Keratinocyte (primary cell): ENCODE measurements at regions not wholly inside any gene's neighbourhood (a gene's known extent, or its start where the extent isn't known, plus 50 kb on each side); places are given as distances from the start of the nearest gene placed in this dataset.

Experiments
- DNase-seq: peaks from one replicate; pipeline ENCODE4 v3.0.0-alpha.2; 2011; ENCODE audit warnings: low read depth, missing footprints, low spot score
- FAIRE-seq: peaks from 2 replicates; lab custom pipeline; 2011; peaks lifted over from hg19 to GRCh38; lab: Jason Lieb, UNC
- H2AFZ ChIP-seq: 2 replicates; pipeline ENCODE4 v1.6.0; 2012; ENCODE audit warnings: low read length, control low read depth, inconsistent platforms; ENCODE audit not compliant: control insufficient read depth
- H3K27ac ChIP-seq: 2 replicates; pipeline ENCODE4 v1.5.1; 2011; ENCODE audit warnings: low read length; ENCODE audit not compliant: control insufficient read depth, insufficient read depth
- H3K27me3 ChIP-seq: 3 replicates; pipeline ENCODE4 v1.6.0; 2011; ENCODE audit warnings: low read length; ENCODE audit not compliant: control insufficient read depth, insufficient read depth; ENCODE audit errors: extremely low read depth
- H3K36me3 ChIP-seq, 2 experiments: 2 replicates in 1 of 2; 3 replicates in 1 of 2; pipeline ENCODE4 v1.5.1; 2011; ENCODE audit warnings: low read length in 2 of 2, mild to moderate bottlenecking in 1 of 2; ENCODE audit not compliant: control insufficient read depth in 2 of 2, insufficient read depth in 2 of 2; ENCODE audit errors: extremely low read depth in 1 of 2
- H3K4me1 ChIP-seq: 3 replicates; pipeline ENCODE4 v1.5.1; 2011; ENCODE audit warnings: low read length; ENCODE audit not compliant: control insufficient read depth, insufficient read depth; ENCODE audit errors: extremely low read depth
- H3K4me2 ChIP-seq: 3 replicates; pipeline ENCODE4 v1.6.0; 2011; ENCODE audit warnings: low read depth, low read length; ENCODE audit not compliant: control insufficient read depth, insufficient read depth; ENCODE audit errors: extremely low read depth
- H3K4me3 ChIP-seq, 3 experiments: fragments of 200-600 bp in 1 of 3; sonication (generic) in 1 of 3; 2 replicates in 2 of 3; 3 replicates in 1 of 3; pipeline ENCODE4 v1.5.1; 2011 to 2016; ENCODE audit warnings: low read length in 3 of 3, mild to moderate bottlenecking in 3 of 3, control low read depth in 2 of 3, inconsistent platforms in 1 of 3, low read depth in 1 of 3, mixed read lengths in 1 of 3, mixed run types in 1 of 3, moderate library complexity in 1 of 3; ENCODE audit not compliant: control insufficient read depth in 2 of 3, insufficient read depth in 2 of 3; ENCODE audit errors: extremely low read depth in 1 of 3
- H3K79me2 ChIP-seq: 2 replicates; pipeline ENCODE4 v1.6.0; 2012; ENCODE audit warnings: low read length; ENCODE audit not compliant: control insufficient read depth, insufficient read depth
- H3K9ac ChIP-seq: 3 replicates; pipeline ENCODE4 v1.6.0; 2011; ENCODE audit warnings: low read length; ENCODE audit not compliant: control insufficient read depth, insufficient read depth; ENCODE audit errors: extremely low read depth
- H3K9me1 ChIP-seq: 3 replicates; pipeline ENCODE4 v1.6.0; 2011; ENCODE audit warnings: low read length; ENCODE audit not compliant: control insufficient read depth, insufficient read depth; ENCODE audit errors: extremely low read depth
- H3K9me3 ChIP-seq: 2 replicates; pipeline ENCODE4 v1.5.1; 2012; ENCODE audit warnings: low read depth, low read length; ENCODE audit not compliant: control insufficient read depth
- H4K20me1 ChIP-seq: 3 replicates; pipeline ENCODE4 v1.6.0; 2011; ENCODE audit warnings: low read length; ENCODE audit not compliant: control insufficient read depth, insufficient read depth; ENCODE audit errors: extremely low read depth
- EZH2 ChIP-seq: IDR thresholded peaks from one replicate; pipeline ENCODE4 v1.6.1; 2012; ENCODE audit warnings: inconsistent platforms, mild to moderate bottlenecking, low read length, moderate library complexity
- dilution Hi-C: fragments of 300-500 bp; cut with MboI; formaldehyde crosslinking; loops from one replicate; pipeline ENCODE4 v1.7.0; 2020; ENCODE audit warnings: low sequenced_read_pairs; ENCODE audit not compliant: extremely low pct_ligation_motif_present
- TF ChIP-seq, protein P1 (sequence below), 3 experiments: IDR thresholded peaks in 1 of 3; conservative IDR thresholded peaks in 1 of 3; optimal IDR thresholded peaks in 1 of 3; 2 replicates in 2 of 3; 3 replicates in 1 of 3; pipeline versions ENCODE3 to v1.5.1; 2011; ENCODE audit warnings: low read length in 3 of 3, mild to moderate bottlenecking in 3 of 3, moderate library complexity in 2 of 3, control low read depth in 1 of 3, inconsistent platforms in 1 of 3; ENCODE audit not compliant: insufficient read depth in 2 of 3; ENCODE audit errors: extremely low read depth in 1 of 3

DNA sequence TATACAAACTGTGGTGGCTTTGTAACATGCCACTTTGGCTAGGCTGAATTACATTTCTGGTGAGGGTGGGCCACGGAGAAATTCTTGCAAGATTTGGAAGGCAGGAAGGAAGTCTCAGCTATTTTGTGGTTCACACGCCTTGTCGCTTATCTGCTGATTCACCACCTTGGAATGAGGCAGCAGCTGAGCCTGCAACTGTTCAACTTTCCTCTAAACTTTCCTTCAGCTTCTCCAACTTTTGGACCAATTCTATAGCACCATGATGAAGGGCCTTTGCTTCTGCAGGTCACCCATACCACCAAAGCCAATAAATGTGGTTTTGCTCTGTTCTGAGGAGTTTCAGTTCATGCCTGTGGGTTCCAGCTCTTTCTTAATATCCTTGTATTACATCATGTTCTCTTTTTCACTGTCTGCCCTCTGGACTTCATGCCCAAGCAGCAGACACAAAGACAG, 337.6 kb upstream of the SNX7 start:
- Histone ChIP-seq H3K4me2 (peak overlapping the region; percentile 84), H3K9ac (peak overlapping the region; percentile 65), H3K36me3 (no peaks in the 10 kb centered on the region), H3K9me3 (no peaks in the 10 kb centered on the region), H3K4me1 (peaks cover 64% of the 10 kb centered on the region), H3K4me3 (peak overlapping the region in 2 of 3 experiments; percentile 29 to 36), H3K79me2 (no peaks in the 10 kb centered on the region), H3K27me3 (no peaks in the 10 kb centered on the region), H3K27ac (peak overlapping the region; percentile 92), H3K9me1 (no peaks in the 10 kb centered on the region), H2AFZ (peak overlapping the region; percentile 16), H4K20me1 (no peaks in the 10 kb centered on the region)
- DNase-seq = peak; percentile 84
- dilution Hi-C loops = no loop called here
- TF ChIP-seq EZH2 = no peak
- TF ChIP-seq, protein P1, sequence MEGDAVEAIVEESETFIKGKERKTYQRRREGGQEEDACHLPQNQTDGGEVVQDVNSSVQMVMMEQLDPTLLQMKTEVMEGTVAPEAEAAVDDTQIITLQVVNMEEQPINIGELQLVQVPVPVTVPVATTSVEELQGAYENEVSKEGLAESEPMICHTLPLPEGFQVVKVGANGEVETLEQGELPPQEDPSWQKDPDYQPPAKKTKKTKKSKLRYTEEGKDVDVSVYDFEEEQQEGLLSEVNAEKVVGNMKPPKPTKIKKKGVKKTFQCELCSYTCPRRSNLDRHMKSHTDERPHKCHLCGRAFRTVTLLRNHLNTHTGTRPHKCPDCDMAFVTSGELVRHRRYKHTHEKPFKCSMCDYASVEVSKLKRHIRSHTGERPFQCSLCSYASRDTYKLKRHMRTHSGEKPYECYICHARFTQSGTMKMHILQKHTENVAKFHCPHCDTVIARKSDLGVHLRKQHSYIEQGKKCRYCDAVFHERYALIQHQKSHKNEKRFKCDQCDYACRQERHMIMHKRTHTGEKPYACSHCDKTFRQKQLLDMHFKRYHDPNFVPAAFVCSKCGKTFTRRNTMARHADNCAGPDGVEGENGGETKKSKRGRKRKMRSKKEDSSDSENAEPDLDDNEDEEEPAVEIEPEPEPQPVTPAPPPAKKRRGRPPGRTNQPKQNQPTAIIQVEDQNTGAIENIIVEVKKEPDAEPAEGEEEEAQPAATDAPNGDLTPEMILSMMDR (optimal IDR thresholded peaks at IDR 0.05 in 1 of 3, IDR thresholded peaks at IDR 0.05 in 1 of 3, conservative IDR thresholded peaks at IDR 0.05 in 1 of 3; ENCODE audit: extremely low read depth in 1 of 3, insufficient read depth in 2 of 3, low read length in 3 of 3) = no peak
- peak; percentile 100 for FAIRE-seq

DNA sequence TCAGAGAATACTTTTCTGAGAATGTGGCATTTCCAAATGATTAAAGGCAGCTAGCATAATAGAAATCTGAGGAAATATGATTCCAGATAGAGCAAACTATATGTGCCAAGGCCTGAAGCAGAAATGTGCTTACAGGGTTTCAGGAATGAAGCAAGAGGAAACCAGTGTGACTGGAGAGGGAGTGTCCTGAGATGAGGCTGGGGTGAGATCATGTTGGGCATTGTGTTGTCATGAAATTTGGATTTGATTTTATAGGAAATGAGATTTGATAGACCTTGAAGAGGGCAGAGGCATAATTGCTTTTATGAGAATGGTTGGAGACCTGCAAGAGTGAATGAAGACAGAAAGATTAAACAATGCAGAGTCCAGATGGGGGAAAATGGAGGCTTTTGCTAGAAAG, 338.1 kb upstream of the SNX7 start:
- H3K9me1 ChIP-seq = no peaks in the 10 kb centered on the region
- no peaks in the 10 kb centered on the region for H3K79me2 ChIP-seq
- no peaks in the 10 kb centered on the region for H4K20me1 ChIP-seq
- no peaks in the 10 kb centered on the region for H3K36me3 ChIP-seq
- no peaks in the 10 kb centered on the region for H3K9me3 ChIP-seq
- H2AFZ ChIP-seq = no peak overlapping the region
- H3K4me2 ChIP-seq = peak overlapping the region; percentile 84
- TF ChIP-seq, protein P1 (optimal IDR thresholded peaks at IDR 0.05 in 1 of 3, IDR thresholded peaks at IDR 0.05 in 1 of 3, conservative IDR thresholded peaks at IDR 0.05 in 1 of 3; ENCODE audit: extremely low read depth in 1 of 3, insufficient read depth in 2 of 3, low read length in 3 of 3) = no peak
- no peak for TF ChIP-seq EZH2
- no peaks in the 10 kb centered on the region for H3K27me3 ChIP-seq
- peaks cover 64% of the 10 kb centered on the region for H3K4me1 ChIP-seq
- H3K9ac ChIP-seq = peak overlapping the region; percentile 65
- H3K27ac ChIP-seq = peak overlapping the region; percentile 92
- DNase-seq = peak; percentile 76
- H3K4me3 ChIP-seq = peak overlapping the region in 2 of 3 experiments; percentile 33 to 36
- dilution Hi-C loops = no loop called here
- FAIRE-seq = no peak
